Mucosa of rectum (tissue), 2 donors: ENCODE measurements at regions not wholly inside any gene's neighbourhood (a gene's known extent, or its start where the extent isn't known, plus 50 kb on each side); places are given as distances from the start of the nearest gene placed in this dataset.

Experiments
- H3K27ac ChIP-seq, 2 donors: one replicate each; pipeline ENCODE4 v1.7.0; 2013; ENCODE audit warnings: inconsistent platforms in 2 of 2, low read depth in 2 of 2, low read length in 2 of 2
- H3K27me3 ChIP-seq, 2 donors: one replicate each; pipeline ENCODE4 v1.7.0; 2013; ENCODE audit warnings: low read length in 2 of 2; ENCODE audit not compliant: control insufficient read depth in 2 of 2, insufficient read depth in 2 of 2
- H3K36me3 ChIP-seq, 2 donors: one replicate each; pipeline ENCODE4 v1.7.0; 2013; ENCODE audit warnings: low read length in 2 of 2; ENCODE audit not compliant: control insufficient read depth in 2 of 2, insufficient read depth in 2 of 2
- H3K4me1 ChIP-seq, 2 donors: one replicate each; pipeline ENCODE4 v1.7.0; 2013; ENCODE audit warnings: low read length in 2 of 2, mild to moderate bottlenecking in 1 of 2; ENCODE audit not compliant: control insufficient read depth in 2 of 2, insufficient read depth in 2 of 2
- H3K4me3 ChIP-seq, 2 donors: one replicate each; pipeline ENCODE4 v1.7.0; 2013; ENCODE audit warnings: low read length in 2 of 2
- H3K9ac ChIP-seq, 2 donors: one replicate each; pipeline ENCODE4 v1.7.0; 2013; ENCODE audit warnings: low read length in 2 of 2, low read depth in 1 of 2, mild to moderate bottlenecking in 1 of 2
- H3K9me3 ChIP-seq, 2 donors: one replicate each; pipeline ENCODE4 v1.7.0; 2013; ENCODE audit warnings: low read length in 2 of 2; ENCODE audit not compliant: control insufficient read depth in 2 of 2
- donor health status: healthy.
- donor health status: Normal muscosa, but diverticular disease.

- H3K36me3 ChIP-seq, result no peaks in the 10 kb centered on the region
- H3K9me3 ChIP-seq, result no peaks in the 10 kb centered on the region
- no peaks in the 10 kb centered on the region for H3K27me3 ChIP-seq
- no peak overlapping the region for H3K27ac ChIP-seq
- no peak overlapping the region for H3K9ac ChIP-seq
- H3K4me3 ChIP-seq, result no peak overlapping the region
- H3K4me1 ChIP-seq, result no peaks in the 10 kb centered on the region
Observed at GRCh38 chr10:129110780-129111179, 356.3 kb upstream of the MGMT start.

- Histone ChIP-seq H3K9ac (no peak overlapping the region), H3K4me1 (no peaks in the 10 kb centered on the region), H3K36me3 (no peaks in the 10 kb centered on the region), H3K27me3 (no peaks in the 10 kb centered on the region), H3K27ac (no peak overlapping the region), H3K9me3 (no peaks in the 10 kb centered on the region), H3K4me3 (no peak overlapping the region)
Observed at GRCh38 chr10:129111922-129112321, 355.1 kb upstream of the MGMT start.

GRCh38 chr10:129114588-129114987 lies 352.5 kb upstream of the MGMT start:
- H3K36me3 ChIP-seq, result no peaks in the 10 kb centered on the region
- no peak overlapping the region for H3K4me3 ChIP-seq
- H3K27me3 ChIP-seq, result no peaks in the 10 kb centered on the region
- H3K27ac ChIP-seq, result no peak overlapping the region
- no peak overlapping the region for H3K9ac ChIP-seq
- no peaks in the 10 kb centered on the region for H3K9me3 ChIP-seq
- no peaks in the 10 kb centered on the region for H3K4me1 ChIP-seq

GRCh38 chr10:129116371-129116770 lies 350.7 kb upstream of the MGMT start:
- Histone ChIP-seq H3K9me3 (no peaks in the 10 kb centered on the region), H3K36me3 (no peaks in the 10 kb centered on the region), H3K4me3 (no peak overlapping the region), H3K4me1 (no peaks in the 10 kb centered on the region), H3K27me3 (no peaks in the 10 kb centered on the region), H3K9ac (no peak overlapping the region), H3K27ac (no peak overlapping the region)

GRCh38 chr10:129120441-129120840 lies 346.6 kb upstream of the MGMT start:
- Histone ChIP-seq H3K36me3 (no peaks in the 10 kb centered on the region), H3K27ac (no peak overlapping the region), H3K9me3 (no peaks in the 10 kb centered on the region), H3K4me3 (no peak overlapping the region), H3K4me1 (no peaks in the 10 kb centered on the region), H3K9ac (no peak overlapping the region), H3K27me3 (no peaks in the 10 kb centered on the region)

GRCh38 chr10:129122846-129123245 lies 344.2 kb upstream of the MGMT start:
- Histone ChIP-seq H3K27me3 (no peaks in the 10 kb centered on the region), H3K27ac (no peak overlapping the region), H3K9ac (no peak overlapping the region), H3K9me3 (no peaks in the 10 kb centered on the region), H3K4me1 (no peaks in the 10 kb centered on the region), H3K36me3 (no peaks in the 10 kb centered on the region), H3K4me3 (no peak overlapping the region)

GRCh38 chr10:129123428-129123827 lies 343.6 kb upstream of the MGMT start:
- Histone ChIP-seq H3K4me3 (no peak overlapping the region), H3K27ac (no peak overlapping the region), H3K27me3 (no peaks in the 10 kb centered on the region), H3K9me3 (no peaks in the 10 kb centered on the region), H3K9ac (no peak overlapping the region), H3K4me1 (no peaks in the 10 kb centered on the region), H3K36me3 (no peaks in the 10 kb centered on the region)

GRCh38 chr10:129126982-129127381 lies 340.1 kb upstream of the MGMT start:
- no peak overlapping the region for H3K4me3 ChIP-seq
- no peak overlapping the region for H3K27ac ChIP-seq
- H3K27me3 ChIP-seq, result no peaks in the 10 kb centered on the region
- no peaks in the 10 kb centered on the region for H3K9me3 ChIP-seq
- no peak overlapping the region for H3K9ac ChIP-seq
- no peaks in the 10 kb centered on the region for H3K4me1 ChIP-seq
- H3K36me3 ChIP-seq, result no peaks in the 10 kb centered on the region

GRCh38 chr10:129131457-129132132 lies 335.4 kb upstream of the MGMT start:
- Histone ChIP-seq H3K27ac (no peak overlapping the region), H3K27me3 (no peaks in the 10 kb centered on the region), H3K4me3 (no peak overlapping the region), H3K9me3 (no peaks in the 10 kb centered on the region), H3K9ac (no peak overlapping the region), H3K4me1 (no peaks in the 10 kb centered on the region), H3K36me3 (no peaks in the 10 kb centered on the region)

GRCh38 chr10:129133856-129134255 lies 333.2 kb upstream of the MGMT start:
- no peaks in the 10 kb centered on the region for H3K9me3 ChIP-seq
- H3K4me3 ChIP-seq, result no peak overlapping the region
- no peak overlapping the region for H3K27ac ChIP-seq
- no peaks in the 10 kb centered on the region for H3K4me1 ChIP-seq
- no peak overlapping the region for H3K9ac ChIP-seq
- no peaks in the 10 kb centered on the region for H3K36me3 ChIP-seq
- H3K27me3 ChIP-seq, result no peaks in the 10 kb centered on the region

GRCh38 chr10:129134371-129134770 lies 332.7 kb upstream of the MGMT start:
- Histone ChIP-seq H3K4me1 (no peaks in the 10 kb centered on the region), H3K36me3 (no peaks in the 10 kb centered on the region), H3K9me3 (no peaks in the 10 kb centered on the region), H3K9ac (no peak overlapping the region), H3K4me3 (no peak overlapping the region), H3K27ac (no peak overlapping the region), H3K27me3 (no peaks in the 10 kb centered on the region)
